Caco-2 (cell line): ENCODE measurements at regions not wholly inside any gene's neighbourhood (a gene's known extent, or its start where the extent isn't known, plus 50 kb on each side); places are given as distances from the start of the nearest gene placed in this dataset.

ENCODE experiments used
- BruUV-seq: library from RNA; stranded (reverse); fragments of 400-500 nt; replicated peaks from 2 replicates; lab custom pipeline; 2021; lab: Mats Ljungman, UMichigan
- CTCF ChIA-PET: fragments of 300-600 bp; sonication (Branson Sonifier 250); formaldehyde crosslinking; loops from one replicate; lab custom pipeline; 2022; ENCODE audit warnings: antibody characterized with exemption; lab: Charles Lee
- POLR2A ChIA-PET: fragments of 300-600 bp; sonication (Branson Sonifier 250); formaldehyde crosslinking; loops from one replicate; lab custom pipeline; 2022; ENCODE audit warnings: antibody characterized with exemption; lab: Charles Lee
- DNase-seq, 2 experiments: peaks; one replicate each; pipeline versions ENCODE4 v3.0.0 to v3.0.0-alpha.2; 2020 to 2022
- H3K27me3 ChIP-seq: replicated peaks from 2 replicates; pipeline ENCODE4 v1.6.0; 2011; ENCODE audit warnings: low read length; ENCODE audit not compliant: control insufficient read depth, insufficient read depth
- H3K36me3 ChIP-seq: 2 replicates; pipeline ENCODE4 v1.5.1; 2011; ENCODE audit warnings: low read length; ENCODE audit not compliant: control insufficient read depth, insufficient read depth
- H3K4me1 ChIP-seq: fragments of 250-450 bp; sonication (Bioruptor Pico); 2 replicates; pipeline ENCODE4 v1.5.1; 2020; ENCODE audit warnings: mild to moderate bottlenecking
- H3K4me3 ChIP-seq: 2 replicates; pipeline ENCODE4 v1.5.1; 2011; ENCODE audit warnings: low read depth, mild to moderate bottlenecking, control low read depth, low read length
- H3K9me3 ChIP-seq: fragments of 250-450 bp; sonication (Bioruptor Pico); 2 replicates; pipeline ENCODE4 v1.5.1; 2020; ENCODE audit warnings: mild to moderate bottlenecking, moderate library complexity
- H3K27ac Mint-ChIP-seq: one replicate; pipeline ENCODE4 v1.8.0; 2022; ENCODE audit warnings: mixed read lengths; ENCODE audit not compliant: unreplicated experiment
- H3K27me3 Mint-ChIP-seq: one replicate; pipeline ENCODE4 v1.8.0; 2022; ENCODE audit warnings: mixed read lengths; ENCODE audit not compliant: insufficient read depth, unreplicated experiment
- H3K36me3 Mint-ChIP-seq: one replicate; pipeline ENCODE4 v1.8.0; 2022; ENCODE audit warnings: mild to moderate bottlenecking, mixed read lengths; ENCODE audit not compliant: insufficient read depth, unreplicated experiment
- H3K4me1 Mint-ChIP-seq: one replicate; pipeline ENCODE4 v1.8.0; 2022; ENCODE audit warnings: low read depth, mixed read lengths; ENCODE audit not compliant: unreplicated experiment
- H3K4me3 Mint-ChIP-seq: one replicate; pipeline ENCODE4 v1.8.0; 2022; ENCODE audit warnings: mild to moderate bottlenecking, moderate library complexity, mixed read lengths; ENCODE audit not compliant: unreplicated experiment
- H3K9me3 Mint-ChIP-seq: one replicate; pipeline ENCODE4 v1.8.0; 2022; ENCODE audit warnings: mixed read lengths; ENCODE audit not compliant: unreplicated experiment
- CTCF ChIP-seq, 2 experiments: fragments of 200-600 bp in 1 of 2; IDR thresholded peaks; 1 replicate in 1 of 2; 2 replicates in 1 of 2; pipeline versions ENCODE4 v1.5.1 to v1.8.0; 2011 to 2022; ENCODE audit warnings: antibody characterized with exemption in 1 of 2, control low read depth in 1 of 2, inconsistent platforms in 1 of 2, low read depth in 1 of 2, low read length in 1 of 2, mild to moderate bottlenecking in 1 of 2, moderate library complexity in 1 of 2; ENCODE audit not compliant: insufficient read depth in 1 of 2, severe bottlenecking in 1 of 2, unreplicated experiment in 1 of 2
- intact Hi-C: fragments of 100-400 bp; cut with micrococcal nuclease; formaldehyde crosslinking; loops from one replicate; pipeline ENCODE4 v1.10.0; 2022; ENCODE audit not compliant: unreplicated experiment

- TF ChIP-seq CTCF (IDR thresholded peaks at IDR 0.05; ENCODE audit: insufficient read depth in 1 of 2, low read depth in 1 of 2, low read length in 1 of 2, severe bottlenecking in 1 of 2, unreplicated experiment in 1 of 2), result no peak
- H3K4me1 Mint-ChIP-seq, result no peaks in the 10 kb centered on the region
- H3K4me3 Mint-ChIP-seq, result no peak overlapping the region
- no TSS peak for BruUV-seq
- no peak overlapping the region for H3K4me3 ChIP-seq
- no peaks in the 10 kb centered on the region for H3K36me3 Mint-ChIP-seq
- no peaks in the 10 kb centered on the region for H3K9me3 ChIP-seq
- no peak for DNase-seq
- H3K36me3 ChIP-seq, result no peaks in the 10 kb centered on the region
- no peaks in the 10 kb centered on the region for H3K4me1 ChIP-seq
- intact Hi-C loops, result loop anchor here (5.0 kb wide), 2 partner anchors 137 to 522 kb away; no protein-coding TSS in a partner anchor
- no peak overlapping the region for H3K27ac Mint-ChIP-seq
- no peaks in the 10 kb centered on the region for H3K27me3 ChIP-seq
- no peaks in the 10 kb centered on the region for H3K9me3 Mint-ChIP-seq
- POLR2A ChIA-PET, result no interaction called here
- peaks cover 24% of the 10 kb centered on the region for H3K27me3 Mint-ChIP-seq
- CTCF ChIA-PET, result no interaction called here
Measured at GRCh38 chr11:32008880-32009551, 81.9 kb upstream of the RCN1 start.

GRCh38 chr11:32006799-32007388 lies 84.0 kb upstream of the RCN1 start:
- no peaks in the 10 kb centered on the region for H3K4me1 ChIP-seq
- Mint-ChIP-seq H3K4me3 (no peak overlapping the region), H3K27me3 (peaks cover 21% of the 10 kb centered on the region), H3K36me3 (no peaks in the 10 kb centered on the region), H3K9me3 (no peaks in the 10 kb centered on the region), H3K27ac (no peak overlapping the region), H3K4me1 (no peaks in the 10 kb centered on the region)
- no peaks in the 10 kb centered on the region for H3K36me3 ChIP-seq
- no peaks in the 10 kb centered on the region for H3K9me3 ChIP-seq
- H3K4me3 ChIP-seq, result no peak overlapping the region
- peak; percentile 34 to 71 for TF ChIP-seq CTCF (IDR thresholded peaks at IDR 0.05; ENCODE audit: insufficient read depth in 1 of 2, low read depth in 1 of 2, low read length in 1 of 2, severe bottlenecking in 1 of 2, unreplicated experiment in 1 of 2)
- CTCF ChIA-PET, result interaction anchor here (0.5 to 1.6 kb wide), 8 partner anchors 9 to 365 kb away, joined by 3 to 6 read pairs (median 4); no protein-coding TSS in a partner anchor
- no TSS peak for BruUV-seq
- peaks cover 2% of the 10 kb centered on the region for H3K27me3 ChIP-seq
- POLR2A ChIA-PET, result no interaction called here
- intact Hi-C loops, result loop anchor here (1.0 to 5.0 kb wide), 6 partner anchors 135 to 900 kb away; no protein-coding TSS in a partner anchor
- DNase-seq, result peak in 1 of 2 experiments; percentile 44

- no TSS peak for BruUV-seq
- intact Hi-C loops, result loop anchor here (1.0 to 5.0 kb wide), 4 partner anchors 134 to 899 kb away; no protein-coding TSS in a partner anchor
- no peaks in the 10 kb centered on the region for H3K9me3 Mint-ChIP-seq
- ChIA-PET CTCF (interaction anchor here (1.1 to 1.6 kb wide), 2 partner anchors 10 to 131 kb away, joined by 3 to 5 read pairs; no protein-coding TSS in a partner anchor), POLR2A (no interaction called here)
- no peak overlapping the region for H3K27ac Mint-ChIP-seq
- Histone ChIP-seq H3K4me1 (no peaks in the 10 kb centered on the region), H3K36me3 (no peaks in the 10 kb centered on the region), H3K4me3 (no peak overlapping the region), H3K9me3 (no peaks in the 10 kb centered on the region), H3K27me3 (peaks cover 2% of the 10 kb centered on the region)
- H3K36me3 Mint-ChIP-seq, result no peaks in the 10 kb centered on the region
- H3K27me3 Mint-ChIP-seq, result peaks cover 24% of the 10 kb centered on the region
- DNase-seq, result no peak
- no peak for TF ChIP-seq CTCF (IDR thresholded peaks at IDR 0.05; ENCODE audit: insufficient read depth in 1 of 2, low read depth in 1 of 2, low read length in 1 of 2, severe bottlenecking in 1 of 2, unreplicated experiment in 1 of 2)
- no peaks in the 10 kb centered on the region for H3K4me1 Mint-ChIP-seq
- H3K4me3 Mint-ChIP-seq, result no peak overlapping the region
Measured at GRCh38 chr11:32005786-32006416, 85.0 kb upstream of the RCN1 start.
